ENCODE measurements at regions not wholly inside any gene's neighbourhood (a gene's known extent, or its start where the extent isn't known, plus 50 kb on each side); places are given as distances from the start of the nearest gene placed in this dataset.

- DNase-seq = no peak
Observed at GRCh38 chr17:71113347-71113746, 944.0 kb downstream of the KCNJ2 start.

GRCh38 chr17:71114911-71115668 is 945.8 kb downstream of the KCNJ2 start:
- no peak for DNase-seq

- DNase-seq = no peak
Observed at GRCh38 chr17:71115669-71115972, 946.3 kb downstream of the KCNJ2 start.

GRCh38 chr17:71117466-71117865 is 948.1 kb downstream of the KCNJ2 start:
- DNase-seq = no peak

- DNase-seq = no peak
Observed at GRCh38 chr17:71118039-71118438, 948.7 kb downstream of the KCNJ2 start.

- DNase-seq = no peak
Observed at GRCh38 chr17:71127416-71127815, 958.1 kb downstream of the KCNJ2 start.

- DNase-seq = no peak
Observed at GRCh38 chr17:71142333-71142732, 973.0 kb downstream of the KCNJ2 start.

GRCh38 chr17:71145486-71145885 is 975.3 kb upstream of the SOX9 start:
- DNase-seq = no peak

- no peak for DNase-seq
Observed at GRCh38 chr17:71147906-71148305, 972.9 kb upstream of the SOX9 start.

GRCh38 chr17:71149607-71150006 is 971.2 kb upstream of the SOX9 start:
- DNase-seq = no peak

- DNase-seq = no peak
Observed at GRCh38 chr17:71157297-71157696, 963.5 kb upstream of the SOX9 start.

GRCh38 chr17:71158437-71158836 is 962.4 kb upstream of the SOX9 start:
- DNase-seq = no peak

- no peak for DNase-seq
Observed at GRCh38 chr17:71163121-71163812, 957.6 kb upstream of the SOX9 start.

GRCh38 chr17:71163813-71164122 is 957.1 kb upstream of the SOX9 start:
- no peak for DNase-seq

GRCh38 chr17:71164561-71164960 is 956.3 kb upstream of the SOX9 start:
- DNase-seq = no peak

- no peak for DNase-seq
Observed at GRCh38 chr17:71166311-71166710, 954.5 kb upstream of the SOX9 start.

- no peak for DNase-seq
Observed at GRCh38 chr17:71168053-71168741, 952.6 kb upstream of the SOX9 start.

- no peak for DNase-seq
Observed at GRCh38 chr17:71170070-71170469, 950.8 kb upstream of the SOX9 start.

GRCh38 chr17:71171270-71171669 is 949.5 kb upstream of the SOX9 start:
- no peak for DNase-seq

- DNase-seq = no peak
Observed at GRCh38 chr17:71173991-71174390, 946.8 kb upstream of the SOX9 start.

- no peak for DNase-seq
Observed at GRCh38 chr17:71176331-71176730, 944.5 kb upstream of the SOX9 start.

GRCh38 chr17:71176928-71177443 is 943.8 kb upstream of the SOX9 start:
- DNase-seq = no peak
